ENCODE measurements at regions not wholly inside any gene's neighbourhood (a gene's known extent, or its start where the extent isn't known, plus 50 kb on each side); places are given as distances from the start of the nearest gene placed in this dataset.

- TF ChIP-seq CTCF (conservative IDR thresholded peaks at IDR 0.05; ENCODE audit: low read length) (no peak), EZH2phosphoT487 (IDR thresholded peaks at IDR 0.05; ENCODE audit: borderline replicate concordance, low read depth, low read length) (no peak)
These were observed 196.1 kb upstream of the TLE3 start for GRCh38 chr15:70293591-70294470.

All from OCI-LY7 (cell line).